HG02970 (cell line): ENCODE measurements at regions not wholly inside any gene's neighbourhood (a gene's known extent, or its start where the extent isn't known, plus 50 kb on each side); places are given as distances from the start of the nearest gene placed in this dataset.
"Not testable (repeated sequence)": the region's sequence is repeated elsewhere in the genome, so short reads cannot be mapped to it uniquely, and the experiment has no call there.

Experiments
- ATAC-seq: cut with Tn5 transposase; IDR thresholded peaks from one replicate; pipeline ENCODE4 v1.9.1; 2021; ENCODE audit warnings: mild to moderate bottlenecking, moderate library complexity, moderate number of reproducible peaks; ENCODE audit not compliant: unreplicated experiment, low FRiP score

- no peak for ATAC-seq
Observed at GRCh38 chr4:154977228-154977627, 196.2 kb downstream of the RBM46 start.

- peak; percentile 71 for ATAC-seq
Observed at GRCh38 chr4:154982187-154983047, 201.3 kb downstream of the RBM46 start.

GRCh38 chr4:154983714-154984113 lies 202.6 kb downstream of the RBM46 start:
- ATAC-seq = no peak

GRCh38 chr4:154984148-154984547 lies 203.1 kb downstream of the RBM46 start:
- ATAC-seq = peak; percentile 66

GRCh38 chr4:154984616-154985015 lies 203.5 kb downstream of the RBM46 start:
- ATAC-seq = no peak

- ATAC-seq = no peak
Observed at GRCh38 chr4:154985673-154986072, 204.6 kb downstream of the RBM46 start.

- ATAC-seq = no peak
Observed at GRCh38 chr4:154988511-154988910, 207.4 kb downstream of the RBM46 start.

GRCh38 chr4:154989511-154989910 lies 208.4 kb downstream of the RBM46 start:
- no peak for ATAC-seq

GRCh38 chr4:154997866-154998265 lies 210.6 kb upstream of the NPY2R start:
- ATAC-seq = not testable (repeated sequence)

- ATAC-seq = no peak
Observed at GRCh38 chr4:154998284-154998683, 210.2 kb upstream of the NPY2R start.

- no peak for ATAC-seq
Observed at GRCh38 chr4:154998773-154999172, 209.7 kb upstream of the NPY2R start.

GRCh38 chr4:154999950-155000578 lies 208.4 kb upstream of the NPY2R start:
- ATAC-seq = no peak

- ATAC-seq = no peak
Observed at GRCh38 chr4:155001251-155001650, 207.2 kb upstream of the NPY2R start.

- ATAC-seq = no peak
Observed at GRCh38 chr4:155005395-155006090, 202.9 kb upstream of the NPY2R start.

- no peak for ATAC-seq
Observed at GRCh38 chr4:155007660-155008176, 200.7 kb upstream of the NPY2R start.

- ATAC-seq = no peak
Observed at GRCh38 chr4:155008389-155008788, 200.0 kb upstream of the NPY2R start.

- ATAC-seq = no peak
Observed at GRCh38 chr4:155009288-155009687, 199.1 kb upstream of the NPY2R start.

- ATAC-seq = no peak
Observed at GRCh38 chr4:155010376-155010775, 198.1 kb upstream of the NPY2R start.

- no peak for ATAC-seq
Observed at GRCh38 chr4:155011163-155011780, 197.2 kb upstream of the NPY2R start.

GRCh38 chr4:155012469-155012868 lies 196.0 kb upstream of the NPY2R start:
- no peak for ATAC-seq

- ATAC-seq = no peak
Observed at GRCh38 chr4:155017426-155017825, 191.0 kb upstream of the NPY2R start.
